GM04503 (cell line): ENCODE measurements at regions not wholly inside any gene's neighbourhood (a gene's known extent, or its start where the extent isn't known, plus 50 kb on each side); places are given as distances from the start of the nearest gene placed in this dataset.

Experiments used
- DNase-seq: peaks from one replicate; pipeline ENCODE4 v3.0.0-alpha.2; 2012; ENCODE audit warnings: low read depth

DNA sequence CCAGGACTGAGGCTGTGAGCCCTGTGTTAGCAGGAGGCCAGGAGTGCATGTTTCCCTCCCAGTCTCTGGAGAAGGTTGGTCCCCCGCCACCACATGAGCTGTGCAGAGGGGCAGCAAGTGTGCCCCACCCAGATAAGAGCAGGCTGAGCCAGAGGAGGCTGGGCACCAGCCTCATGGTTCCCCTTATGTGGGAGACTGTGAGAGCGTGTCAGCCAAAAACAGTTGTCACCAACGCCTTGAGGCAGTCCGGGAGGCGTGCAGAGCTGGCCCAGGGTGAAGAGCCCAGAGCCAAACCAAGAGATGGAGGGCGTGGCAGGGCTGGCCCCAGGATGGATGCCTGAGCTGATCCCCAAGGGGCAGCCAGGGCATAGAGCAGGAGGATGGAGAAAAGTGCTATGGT is 128.7 kb upstream of the GLI2 start:
- no peak for DNase-seq

DNA sequence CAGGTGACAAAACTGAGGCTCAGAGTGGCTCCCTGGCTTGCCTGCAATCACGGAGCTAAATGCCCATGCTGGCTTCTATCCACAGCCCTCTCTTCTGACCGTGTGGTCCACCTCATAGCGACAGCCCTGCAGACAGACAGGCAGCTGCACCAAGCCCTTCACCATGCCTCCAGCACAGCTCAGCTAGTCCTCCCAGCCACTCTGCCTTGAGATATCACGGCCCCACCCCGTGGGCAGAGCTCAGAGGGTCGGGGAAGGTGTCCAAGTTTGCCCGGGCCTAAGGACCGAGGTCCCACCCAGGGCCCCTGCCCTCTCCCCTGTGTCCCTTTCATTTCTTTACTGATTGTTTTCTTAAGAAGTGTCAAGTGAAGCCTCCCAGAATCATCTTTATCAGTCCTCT is 128.2 kb upstream of the GLI2 start:
- no peak for DNase-seq

DNA sequence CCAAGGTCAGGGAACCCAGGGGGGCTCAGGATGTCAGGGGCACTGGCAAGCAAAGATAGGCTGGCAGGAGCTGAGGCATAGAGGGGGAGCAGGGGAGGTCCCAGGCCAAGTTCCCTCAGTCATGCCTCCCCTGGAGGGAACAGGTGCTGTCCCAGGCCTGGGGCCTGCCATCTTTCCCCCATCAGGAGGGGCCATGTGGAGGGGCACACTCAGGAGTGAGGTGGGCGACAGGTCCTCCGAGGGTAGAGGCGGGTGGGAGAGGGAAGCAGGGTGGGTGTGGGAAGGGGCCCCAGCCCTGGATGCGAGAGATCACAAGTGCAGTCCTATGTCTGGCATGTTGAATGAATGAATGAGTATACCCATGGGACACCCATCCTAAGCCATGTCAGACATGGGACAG is 127.7 kb upstream of the GLI2 start:
- DNase-seq, result no peak

DNA sequence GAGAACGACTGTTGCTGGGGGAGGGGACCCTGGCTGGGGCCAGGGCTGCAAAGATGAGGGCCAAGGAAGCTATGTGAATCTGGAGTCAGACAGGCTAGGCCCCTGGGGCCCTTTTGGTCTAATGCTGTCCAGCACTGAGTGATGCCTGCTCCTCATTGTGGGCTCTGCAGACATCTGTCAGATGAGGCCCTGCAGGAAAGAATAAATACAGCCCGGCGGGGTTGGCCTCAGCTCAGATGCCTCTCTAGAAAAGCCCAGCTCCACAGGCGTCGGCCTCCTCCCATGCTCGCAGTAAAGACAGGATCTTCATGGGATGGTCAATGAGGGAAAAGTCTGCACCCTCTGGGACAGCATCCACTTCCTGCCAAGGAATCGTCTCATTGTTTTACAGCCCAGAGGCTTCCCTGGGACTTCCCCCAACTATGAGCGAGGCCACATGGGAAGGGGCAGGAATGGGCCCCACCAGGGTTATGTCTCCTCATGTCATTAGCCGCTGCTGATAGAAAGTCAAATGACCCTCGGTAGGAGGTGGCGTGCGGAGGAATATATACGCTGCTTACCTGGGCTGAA is 125.8 kb upstream of the GLI2 start:
- DNase-seq, result no peak

DNA sequence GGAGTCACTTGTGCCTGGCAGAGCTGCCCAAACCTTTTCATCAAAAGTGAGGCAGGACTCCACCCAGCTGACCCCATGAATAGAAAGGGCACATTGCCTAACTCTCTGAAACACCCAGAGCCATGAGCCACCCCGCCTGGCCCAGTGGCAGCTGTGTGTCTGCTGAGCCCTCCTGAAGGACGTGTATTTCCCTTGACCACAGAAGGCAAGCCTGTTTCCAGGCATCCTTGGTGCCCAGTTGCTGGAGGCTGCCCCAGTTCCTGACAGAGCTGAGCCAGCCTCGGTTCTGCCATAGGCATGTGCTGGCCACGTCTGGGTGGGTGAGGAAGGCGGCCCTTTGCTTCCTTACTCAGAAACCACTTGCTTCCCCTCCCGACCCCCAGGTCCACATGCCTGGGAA is 124.7 kb upstream of the GLI2 start:
- DNase-seq, result no peak

DNA sequence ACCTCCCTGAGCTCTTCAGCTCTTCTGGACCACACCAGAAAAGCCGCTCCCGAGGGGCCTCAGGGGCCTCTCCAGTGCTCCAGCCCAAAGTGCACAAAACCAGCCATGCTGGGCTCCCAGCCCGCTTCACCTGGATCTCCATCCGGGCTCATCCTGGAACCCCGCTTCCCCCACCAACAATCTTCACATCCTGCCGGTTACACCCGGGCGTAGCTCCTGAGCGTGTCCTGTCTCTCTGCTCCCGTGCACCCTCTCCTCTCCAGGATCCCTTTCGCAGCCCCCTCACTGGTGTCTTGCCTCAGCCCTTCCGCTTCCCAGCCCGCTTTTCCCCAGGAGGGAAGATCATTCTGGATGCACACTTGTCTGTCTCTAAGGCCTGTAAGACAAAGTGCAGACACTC is 123.7 kb upstream of the GLI2 start:
- no peak for DNase-seq

DNA sequence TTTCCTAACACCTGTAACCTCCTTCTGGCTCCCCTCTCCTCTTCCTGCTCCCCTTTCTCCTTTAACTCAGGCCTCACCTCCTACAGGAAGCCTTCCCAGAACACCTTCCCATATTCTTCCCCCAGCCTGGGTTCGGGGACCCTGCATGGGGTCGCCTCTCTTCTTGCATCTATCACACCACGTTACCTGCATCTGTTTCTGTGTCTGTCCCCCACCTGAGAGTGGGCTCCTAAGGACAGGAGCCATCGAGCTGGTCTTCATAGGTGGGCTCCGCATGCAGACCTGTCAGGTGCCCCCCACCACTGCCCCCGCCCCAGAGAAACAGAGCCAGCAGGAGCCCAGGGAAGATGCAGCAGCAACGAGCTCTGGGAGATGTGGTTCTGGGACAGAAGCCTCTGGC is 123.2 kb upstream of the GLI2 start:
- DNase-seq, result no peak

DNA sequence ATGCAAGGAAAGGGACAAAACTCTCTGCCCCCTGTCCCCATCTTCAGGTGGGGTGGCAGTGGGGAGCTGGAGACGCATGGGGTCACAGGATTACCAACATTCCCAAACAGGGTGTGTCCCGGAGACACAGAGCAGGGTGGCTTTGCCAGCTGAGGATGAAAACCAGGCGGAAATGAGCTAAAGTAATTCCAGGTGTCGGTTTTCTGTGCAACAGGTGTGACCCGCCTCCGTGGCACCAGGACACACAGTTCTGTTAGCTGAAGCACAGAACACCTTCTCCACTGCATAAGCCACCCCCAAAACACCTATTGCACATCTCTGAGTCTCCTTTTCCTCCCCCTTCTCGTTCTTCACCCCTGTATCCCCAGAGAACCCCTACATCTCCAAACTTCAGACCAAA is 122.7 kb upstream of the GLI2 start:
- DNase-seq, result no peak

GRCh38 chr2:120613742-120614571 is 121.7 kb upstream of the GLI2 start:
- peak; percentile 94 for DNase-seq

DNA sequence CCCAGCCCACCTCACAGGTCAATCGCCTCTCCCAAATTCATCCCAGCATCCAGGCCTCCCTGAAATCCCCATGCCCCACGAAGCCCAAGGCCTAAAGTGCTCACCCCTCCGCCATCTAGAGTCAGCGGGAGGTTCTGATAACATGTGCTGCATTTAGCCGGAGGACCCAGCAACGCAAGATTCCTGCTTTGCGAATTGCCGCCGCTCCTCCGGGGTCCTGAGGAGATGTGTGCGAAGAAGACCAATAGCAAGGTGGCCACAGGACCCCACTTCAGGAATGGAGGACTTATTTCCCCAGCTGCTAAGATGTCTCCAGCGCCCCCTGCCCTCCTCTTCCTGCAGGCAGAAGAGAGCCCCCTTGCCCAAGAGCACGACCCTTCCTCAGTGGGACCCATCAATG is 120.8 kb upstream of the GLI2 start:
- no peak for DNase-seq

DNA sequence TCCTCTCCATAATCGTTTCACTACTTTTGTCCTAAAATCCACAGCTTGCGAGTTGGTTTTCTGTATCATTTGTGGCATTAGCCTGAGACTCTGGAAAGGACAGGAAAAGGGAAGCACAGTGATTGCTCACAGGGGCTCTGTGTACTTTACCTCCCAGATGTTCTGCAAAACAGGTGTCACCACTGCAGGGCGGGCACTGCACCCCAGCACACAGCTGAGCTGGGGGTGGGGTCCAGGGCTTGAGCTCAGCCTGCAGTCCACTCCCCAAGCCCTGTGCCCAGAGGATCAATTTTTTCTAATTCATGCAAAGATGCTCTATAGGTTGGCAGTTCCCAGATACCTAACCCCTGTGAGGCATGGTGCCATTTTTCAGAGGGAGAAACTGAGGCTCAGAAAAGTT is 119.4 kb upstream of the GLI2 start:
- DNase-seq, result no peak

DNA sequence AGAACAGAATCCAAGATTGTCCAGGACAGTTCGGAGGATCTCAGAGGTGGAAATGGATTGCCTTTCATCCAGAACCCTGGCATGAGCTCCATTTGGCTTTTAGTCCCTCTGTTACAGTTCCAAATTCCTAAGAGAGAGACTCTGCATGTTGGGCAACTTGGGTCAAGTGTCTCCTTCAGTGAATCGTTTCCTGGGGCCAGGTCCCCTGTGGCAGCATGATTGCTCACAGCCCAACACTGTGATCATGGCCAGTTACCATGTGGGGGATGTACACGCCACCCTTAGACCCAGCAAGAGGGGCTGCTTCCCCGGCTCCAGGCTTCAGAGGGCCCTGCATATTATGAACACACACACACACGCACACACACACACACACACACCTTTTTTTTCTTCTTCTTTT is 118.6 kb upstream of the GLI2 start:
- no peak for DNase-seq

GRCh38 chr2:120618830-120619229 is 116.8 kb upstream of the GLI2 start:
- no peak for DNase-seq

- no peak for DNase-seq
These were observed 116.1 kb upstream of the GLI2 start for GRCh38 chr2:120619579-120619978.

DNA sequence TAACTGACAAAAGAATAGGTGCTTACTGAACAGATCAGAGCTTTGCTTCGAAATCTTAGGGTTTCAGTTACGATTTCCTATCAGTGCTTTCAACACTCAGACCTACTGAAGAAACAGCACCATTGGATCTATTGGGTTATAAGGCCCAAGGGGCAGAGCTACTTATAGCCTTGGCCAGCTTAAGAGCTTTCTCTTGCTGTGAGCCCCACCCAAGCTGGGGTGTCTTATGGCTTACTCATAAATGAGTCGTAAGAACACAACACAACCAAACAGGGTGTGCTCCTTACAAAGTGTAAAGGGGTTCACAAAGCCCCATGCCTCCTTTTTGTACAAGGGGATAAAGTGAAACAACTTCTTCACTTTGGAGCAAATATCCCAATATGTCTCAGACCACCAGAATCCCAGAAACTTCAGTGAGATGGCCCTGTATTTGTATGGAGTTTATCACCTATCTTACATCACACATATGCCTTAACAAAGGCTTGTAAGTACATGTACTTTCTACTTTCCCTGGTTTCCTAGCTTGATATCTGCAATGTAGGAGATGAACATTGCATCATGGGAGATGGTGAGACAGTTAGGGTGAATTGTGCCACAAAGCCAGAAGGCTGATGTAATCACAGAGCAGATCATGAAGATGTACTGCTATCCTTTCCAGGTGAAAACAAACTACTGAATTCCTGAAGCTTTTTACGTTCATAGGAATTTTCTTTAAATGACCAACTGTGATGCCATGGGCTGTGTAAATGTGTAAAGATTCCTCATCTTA is 115.5 kb upstream of the GLI2 start:
- no peak for DNase-seq

DNA sequence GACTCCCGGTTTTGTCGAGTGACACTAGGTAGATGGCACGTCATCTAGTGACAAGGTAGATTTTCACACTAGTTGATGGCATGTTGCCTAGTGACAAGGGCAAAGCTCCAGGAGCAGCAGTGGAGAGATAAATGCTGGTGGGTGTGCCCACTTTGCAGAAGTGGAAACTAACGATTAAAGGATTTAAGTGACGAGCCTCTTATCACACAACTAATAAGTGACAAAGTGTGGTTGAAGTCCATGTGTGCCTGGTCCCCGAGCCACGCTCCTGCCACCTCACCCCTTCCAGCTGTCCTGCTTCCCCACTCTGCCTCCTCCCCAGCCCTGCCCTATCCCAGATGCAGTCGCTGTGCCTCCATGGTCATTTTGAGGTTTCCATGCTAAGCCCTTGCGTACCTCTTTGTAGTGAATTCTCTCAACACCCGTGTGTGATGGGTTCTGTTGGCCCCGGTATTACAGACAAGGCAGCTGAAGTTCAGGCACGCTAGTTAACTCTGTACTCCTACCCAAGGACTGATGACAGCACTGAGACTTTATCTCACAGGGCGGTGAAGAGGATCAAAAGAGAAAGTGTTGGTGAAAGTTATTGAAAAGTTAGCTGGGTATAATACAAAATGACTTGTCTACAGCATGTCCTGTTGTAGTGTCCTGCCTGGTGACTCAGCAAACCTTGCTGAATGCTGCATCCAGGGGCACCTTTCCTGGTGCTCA is 113.4 kb upstream of the GLI2 start:
- no peak for DNase-seq

DNA sequence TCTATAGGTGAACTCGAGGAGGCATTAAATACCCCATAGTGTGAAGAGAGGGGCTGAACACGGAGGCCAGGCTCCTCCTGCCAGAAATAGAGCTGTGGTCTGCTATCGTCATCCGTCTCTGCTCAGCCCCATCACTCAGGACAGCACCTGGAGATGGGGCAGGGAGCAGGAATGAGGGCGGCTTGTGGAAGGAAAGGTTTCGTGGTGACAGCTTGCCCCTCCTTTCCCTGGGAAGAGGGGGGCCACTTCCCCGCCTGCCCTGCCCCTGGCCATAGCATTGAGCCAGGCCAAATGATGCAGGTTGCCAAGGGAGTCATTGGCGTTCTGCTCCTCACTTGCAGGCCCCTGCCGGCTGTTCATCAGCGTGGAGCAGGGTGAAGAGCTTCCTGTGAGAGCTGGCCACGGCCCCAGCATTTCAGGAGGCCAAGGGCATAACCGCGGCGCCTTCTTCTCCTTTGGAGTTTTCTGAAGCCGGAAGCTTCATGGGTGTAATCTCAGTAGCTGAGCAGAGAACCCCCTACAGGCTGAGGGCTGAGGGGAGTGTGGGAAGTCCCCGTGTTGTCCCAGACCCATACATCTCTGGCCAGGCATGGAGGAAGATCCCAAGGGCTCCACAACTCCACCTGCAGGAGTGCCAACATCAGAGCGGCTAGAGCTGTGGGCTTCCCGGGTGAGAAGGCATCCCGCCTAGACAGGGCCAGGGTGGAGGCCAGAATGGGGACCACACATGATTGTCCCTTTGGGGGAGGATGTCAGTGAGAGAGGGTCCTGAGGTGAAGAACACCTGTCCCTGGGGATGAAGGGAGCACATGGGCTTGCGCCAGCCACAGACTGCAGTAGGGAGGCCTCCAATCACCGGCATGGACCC is 112.5 kb upstream of the GLI2 start:
- DNase-seq, result no peak

DNA sequence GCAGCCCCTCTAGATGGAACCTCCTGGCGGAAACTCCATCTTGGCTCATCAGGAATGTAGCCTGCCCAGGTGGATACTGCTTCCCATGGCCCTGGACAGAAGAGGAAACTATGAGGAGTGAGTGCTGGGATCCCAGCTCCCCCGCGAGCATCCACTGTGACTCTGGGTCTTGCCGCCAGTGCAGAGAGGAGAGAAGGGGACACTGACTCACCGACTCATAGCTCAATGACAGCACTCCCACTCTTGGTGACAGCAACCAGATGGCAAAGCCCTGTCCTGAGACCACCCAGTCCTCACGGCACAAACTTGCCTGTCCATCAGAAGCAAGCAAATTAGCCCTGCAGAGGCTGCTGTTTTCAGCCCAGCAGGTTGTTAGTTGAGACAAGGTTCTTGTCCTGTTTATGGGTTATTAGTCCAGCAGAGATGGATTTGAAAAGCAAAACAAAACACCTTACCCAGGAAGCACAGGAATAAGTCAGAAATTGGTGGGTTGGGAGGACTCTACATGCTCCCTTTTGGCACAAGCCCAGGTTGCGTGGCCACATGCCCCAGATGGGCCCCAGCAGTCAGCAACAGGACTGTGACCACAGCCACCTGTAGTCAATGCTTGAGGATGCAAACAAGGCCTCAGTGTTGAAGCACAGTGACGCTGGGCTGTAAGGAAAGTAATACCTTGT is 111.5 kb upstream of the GLI2 start:
- DNase-seq, result no peak

GRCh38 chr2:120624738-120625446 is 110.8 kb upstream of the GLI2 start:
- no peak for DNase-seq

- DNase-seq, result no peak
These were observed 109.7 kb upstream of the GLI2 start for GRCh38 chr2:120625865-120626560.
